Hepatocyte (in vitro differentiated cells): ENCODE measurements at regions not wholly inside any gene's neighbourhood (a gene's known extent, or its start where the extent isn't known, plus 50 kb on each side); places are given as distances from the start of the nearest gene placed in this dataset.

Source experiments
- CTCF ChIP-seq: fragments of 200-600 bp; sonication (generic); IDR thresholded peaks from 2 replicates; pipeline ENCODE4 v1.5.1; 2016; ENCODE audit warnings: antibody characterized with exemption, mild to moderate bottlenecking; ENCODE audit not compliant: poor library complexity
- EZH2phosphoT487 ChIP-seq: fragments of 200-600 bp; sonication (generic); IDR thresholded peaks from one replicate; pipeline ENCODE4 v1.6.1; 2018; ENCODE audit warnings: antibody characterized with exemption, mild to moderate bottlenecking, low read depth, moderate library complexity; ENCODE audit not compliant: unreplicated experiment, severe bottlenecking

DNA sequence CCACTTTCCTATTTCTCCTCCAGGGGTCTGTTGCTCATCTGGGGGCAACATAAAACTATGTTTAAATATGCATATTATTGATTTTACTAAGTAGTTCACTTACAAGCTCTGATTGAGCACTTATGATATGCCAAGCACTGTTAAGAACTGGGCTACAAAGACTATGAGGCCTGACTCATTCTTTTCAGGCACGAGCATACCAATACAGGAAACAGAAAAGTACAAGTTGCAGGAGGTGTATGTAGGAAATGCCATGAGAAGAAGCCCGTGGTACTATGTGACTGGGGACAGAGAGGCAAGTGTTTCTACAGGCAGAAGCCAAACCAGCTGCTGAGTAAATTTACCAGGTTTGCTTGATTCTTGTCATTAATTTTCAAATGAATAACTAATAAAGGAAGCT lies 120.4 kb upstream of the PTGFR start:
- TF ChIP-seq EZH2phosphoT487 (no peak), CTCF (no peak)
